KMS-11 (cell line): ENCODE measurements at regions not wholly inside any gene's neighbourhood (a gene's known extent, or its start where the extent isn't known, plus 50 kb on each side); places are given as distances from the start of the nearest gene placed in this dataset.
A peak's percentile ranks its signal among the peaks of the same experiment; 100 is the strongest.
"Not testable (repeated sequence)": the region's sequence is repeated elsewhere in the genome, so short reads cannot be mapped to it uniquely, and the experiment has no call there.

Experiments used
- H2AFZ ChIP-seq: fragments of 200-600 bp; sonication (generic); 2 replicates; pipeline ENCODE4 v1.6.1; 2016; ENCODE audit warnings: antibody characterized with exemption, mixed run types, low read depth
- H3K27ac ChIP-seq: fragments of 200-600 bp; sonication (generic); 2 replicates; pipeline ENCODE4 v1.6.1; 2016; ENCODE audit warnings: mild to moderate bottlenecking, mixed run types
- H3K27me3 ChIP-seq: fragments of 200-600 bp; sonication (generic); 2 replicates; pipeline ENCODE4 v1.6.1; 2017; ENCODE audit warnings: mild to moderate bottlenecking, low read depth, mixed run types, moderate library complexity; ENCODE audit not compliant: insufficient read depth
- H3K36me3 ChIP-seq: fragments of 200-600 bp; sonication (generic); 2 replicates; pipeline ENCODE4 v1.6.1; 2017; ENCODE audit warnings: mild to moderate bottlenecking, mixed run types; ENCODE audit not compliant: insufficient read depth
- H3K4me1 ChIP-seq: fragments of 200-600 bp; sonication (generic); 2 replicates; pipeline ENCODE4 v1.6.1; 2016; ENCODE audit warnings: mild to moderate bottlenecking, low read depth, mixed run types; ENCODE audit not compliant: poor library complexity, severe bottlenecking
- H3K4me2 ChIP-seq: fragments of 200-600 bp; sonication (generic); 2 replicates; pipeline ENCODE4 v1.7.0; 2016; ENCODE audit warnings: mild to moderate bottlenecking, mixed run types
- H3K4me3 ChIP-seq: fragments of 200-600 bp; sonication (generic); IDR thresholded peaks from 2 replicates; pipeline ENCODE4 v1.6.1; 2017; ENCODE audit warnings: low read depth, low read length, mixed read lengths; ENCODE audit not compliant: insufficient read depth
- H3K79me2 ChIP-seq: fragments of 200-600 bp; sonication (generic); 2 replicates; pipeline ENCODE4 v1.6.1; 2016; ENCODE audit warnings: low read depth, mixed run types; ENCODE audit not compliant: insufficient read depth
- H3K9ac ChIP-seq: fragments of 200-600 bp; sonication (generic); 2 replicates; pipeline ENCODE4 v1.6.1; 2016; ENCODE audit warnings: mild to moderate bottlenecking, mixed run types
- H4K20me1 ChIP-seq: fragments of 200-600 bp; sonication (generic); 2 replicates; pipeline ENCODE4 v1.6.1; 2016; ENCODE audit warnings: mild to moderate bottlenecking, mixed run types; ENCODE audit not compliant: insufficient read depth
- CTCF ChIP-seq: fragments of 200-600 bp; sonication (generic); conservative IDR thresholded peaks from 2 replicates; pipeline ENCODE4 v1.6.1; 2017; ENCODE audit warnings: low read depth, mild to moderate bottlenecking, antibody characterized with exemption, low read length, moderate library complexity, mixed read lengths

- no peak overlapping the region for H3K9ac ChIP-seq
- no peak overlapping the region for H2AFZ ChIP-seq
- H3K27me3 ChIP-seq: no peaks in the 10 kb centered on the region
- H3K4me1 ChIP-seq: peaks cover 17% of the 10 kb centered on the region
- no peaks in the 10 kb centered on the region for H4K20me1 ChIP-seq
- no peaks in the 10 kb centered on the region for H3K79me2 ChIP-seq
- no peak overlapping the region for H3K27ac ChIP-seq
- no peaks in the 10 kb centered on the region for H3K36me3 ChIP-seq
- no peak for TF ChIP-seq CTCF
- no peak overlapping the region for H3K4me3 ChIP-seq
- H3K4me2 ChIP-seq: no peak overlapping the region
Measured at GRCh38 chr1:147052677-147053076, 114.6 kb downstream of the NBPF12 start.

- TF ChIP-seq CTCF: no peak
- no peak overlapping the region for H3K4me2 ChIP-seq
- no peaks in the 10 kb centered on the region for H3K79me2 ChIP-seq
- no peak overlapping the region for H3K4me3 ChIP-seq
- no peaks in the 10 kb centered on the region for H3K36me3 ChIP-seq
- no peaks in the 10 kb centered on the region for H3K27me3 ChIP-seq
- no peak overlapping the region for H3K27ac ChIP-seq
- H2AFZ ChIP-seq: no peak overlapping the region
- no peaks in the 10 kb centered on the region for H4K20me1 ChIP-seq
- no peak overlapping the region for H3K9ac ChIP-seq
- H3K4me1 ChIP-seq: peaks cover 22% of the 10 kb centered on the region
Measured at GRCh38 chr1:147052143-147052542, 114.0 kb downstream of the NBPF12 start.

- Histone ChIP-seq H4K20me1 (no peaks in the 10 kb centered on the region), H3K4me1 (peaks cover 32% of the 10 kb centered on the region), H3K79me2 (no peaks in the 10 kb centered on the region), H2AFZ (no peak overlapping the region), H3K4me2 (no peak overlapping the region), H3K27ac (no peak overlapping the region), H3K4me3 (no peak overlapping the region), H3K27me3 (no peaks in the 10 kb centered on the region), H3K36me3 (no peaks in the 10 kb centered on the region), H3K9ac (no peak overlapping the region)
- TF ChIP-seq CTCF: no peak
Measured at GRCh38 chr1:147051136-147051535, 113.0 kb downstream of the NBPF12 start.

- Histone ChIP-seq H3K36me3 (no peaks in the 10 kb centered on the region), H3K9ac (no peak overlapping the region), H2AFZ (no peak overlapping the region), H3K79me2 (no peaks in the 10 kb centered on the region), H3K4me2 (no peak overlapping the region), H3K27ac (no peak overlapping the region), H3K4me1 (peaks cover 37% of the 10 kb centered on the region), H3K4me3 (no peak overlapping the region), H3K27me3 (no peaks in the 10 kb centered on the region), H4K20me1 (no peaks in the 10 kb centered on the region)
- no peak for TF ChIP-seq CTCF
Measured at GRCh38 chr1:147050654-147051053, 112.5 kb downstream of the NBPF12 start.

GRCh38 chr1:147046863-147047394, 108.8 kb downstream of the NBPF12 start:
- peak overlapping the region; percentile 32 for H2AFZ ChIP-seq

More at GRCh38 chr1:147046863-147047394, 108.8 kb downstream of the NBPF12 start:
- H4K20me1 ChIP-seq, H3K36me3 ChIP-seq, H3K27me3 ChIP-seq, H3K79me2 ChIP-seq: not testable (repeated sequence)
- Histone ChIP-seq H3K4me3 (peak overlapping the region; percentile 88), H3K4me1 (peaks cover 71% of the 10 kb centered on the region), H3K9ac (peak overlapping the region; percentile 12; the same call in 1 of the 2 replicates), H3K27ac (peak overlapping the region; percentile 62), H3K4me2 (peak overlapping the region; percentile 59)
